ENCODE measurements at regions not wholly inside any gene's neighbourhood (a gene's known extent, or its start where the extent isn't known, plus 50 kb on each side); places are given as distances from the start of the nearest gene placed in this dataset.

DNA sequence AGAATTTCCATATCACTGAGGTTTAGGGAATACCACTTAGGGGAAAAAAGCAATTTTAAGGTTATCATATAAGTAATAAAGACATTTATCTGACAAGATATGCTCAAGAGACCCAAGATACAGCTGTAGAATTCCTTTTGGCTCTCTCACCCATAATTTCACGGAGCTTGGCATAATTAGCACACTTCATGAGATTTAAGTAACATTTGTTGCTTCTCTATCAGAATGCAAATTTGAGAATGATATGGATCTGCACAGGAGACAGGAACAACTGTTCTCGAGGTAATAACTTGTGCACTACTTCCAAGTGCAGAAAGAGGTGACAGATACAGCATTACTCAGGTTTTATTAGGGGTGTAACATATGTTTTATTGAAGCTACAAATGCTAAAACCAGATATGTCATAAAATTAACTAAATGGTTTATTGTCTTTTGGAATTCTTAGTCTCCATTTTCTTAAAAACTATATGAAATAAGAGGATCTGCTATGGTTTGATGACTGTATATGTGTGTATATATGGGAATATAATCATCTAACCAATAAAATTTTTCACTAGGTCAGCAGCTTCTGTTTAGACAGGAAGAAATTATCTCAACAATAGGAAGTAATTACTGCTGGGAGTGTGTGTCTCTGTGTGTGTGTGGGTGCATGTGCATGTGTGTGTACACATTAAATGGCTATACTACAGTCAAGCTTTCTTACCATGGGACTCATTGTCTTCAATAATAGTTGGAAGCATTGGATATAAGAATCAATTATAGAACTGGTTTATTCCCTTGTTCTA lies 401.3 kb downstream of the PCDH17 start:
- Mint-ChIP-seq H3K27ac (ENCODE audit: unreplicated experiment) (no peak overlapping the region), H3K4me1 (ENCODE audit: low read depth, unreplicated experiment) (no peaks in the 10 kb centered on the region), H3K36me3 (ENCODE audit: insufficient read depth, unreplicated experiment) (no peaks in the 10 kb centered on the region), H3K9me3 (ENCODE audit: low read depth, unreplicated experiment) (no peaks in the 10 kb centered on the region), H3K4me3 (ENCODE audit: low read depth, unreplicated experiment) (no peak overlapping the region), H3K27me3 (ENCODE audit: unreplicated experiment) (no peaks in the 10 kb centered on the region)
- intact Hi-C loops (cut with micrococcal nuclease; ENCODE audit: unreplicated experiment): no loop called here
- no TSS peak for BruUV-seq (replicated peaks)
- CTCF ChIA-PET: no interaction called here
- no peak for DNase-seq
- TF ChIP-seq, protein P1, sequence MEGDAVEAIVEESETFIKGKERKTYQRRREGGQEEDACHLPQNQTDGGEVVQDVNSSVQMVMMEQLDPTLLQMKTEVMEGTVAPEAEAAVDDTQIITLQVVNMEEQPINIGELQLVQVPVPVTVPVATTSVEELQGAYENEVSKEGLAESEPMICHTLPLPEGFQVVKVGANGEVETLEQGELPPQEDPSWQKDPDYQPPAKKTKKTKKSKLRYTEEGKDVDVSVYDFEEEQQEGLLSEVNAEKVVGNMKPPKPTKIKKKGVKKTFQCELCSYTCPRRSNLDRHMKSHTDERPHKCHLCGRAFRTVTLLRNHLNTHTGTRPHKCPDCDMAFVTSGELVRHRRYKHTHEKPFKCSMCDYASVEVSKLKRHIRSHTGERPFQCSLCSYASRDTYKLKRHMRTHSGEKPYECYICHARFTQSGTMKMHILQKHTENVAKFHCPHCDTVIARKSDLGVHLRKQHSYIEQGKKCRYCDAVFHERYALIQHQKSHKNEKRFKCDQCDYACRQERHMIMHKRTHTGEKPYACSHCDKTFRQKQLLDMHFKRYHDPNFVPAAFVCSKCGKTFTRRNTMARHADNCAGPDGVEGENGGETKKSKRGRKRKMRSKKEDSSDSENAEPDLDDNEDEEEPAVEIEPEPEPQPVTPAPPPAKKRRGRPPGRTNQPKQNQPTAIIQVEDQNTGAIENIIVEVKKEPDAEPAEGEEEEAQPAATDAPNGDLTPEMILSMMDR (IDR thresholded peaks at IDR 0.05; ENCODE audit: unreplicated experiment): no peak

DNA sequence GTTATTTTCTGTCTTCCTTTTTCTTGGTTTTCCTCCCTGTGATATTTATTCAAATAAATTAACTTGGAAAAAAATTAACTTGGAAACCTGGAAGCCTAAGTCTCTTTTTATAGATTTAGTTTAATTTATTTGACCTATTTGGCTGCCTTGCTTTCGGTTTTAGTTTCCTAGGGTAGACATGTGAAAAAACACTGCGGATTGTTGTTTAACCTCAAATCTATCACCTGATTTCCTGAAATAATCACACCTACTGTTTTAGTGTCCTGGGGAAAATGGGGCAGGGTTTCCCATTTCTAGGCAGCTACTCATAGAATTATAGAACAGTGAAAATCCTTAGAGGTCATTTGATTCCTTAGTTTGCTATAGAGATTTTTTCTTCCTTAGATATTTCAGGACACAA lies 412.4 kb downstream of the PCDH17 start:
- CTCF ChIA-PET: no interaction called here
- Mint-ChIP-seq H3K4me1 (ENCODE audit: low read depth, unreplicated experiment) (no peaks in the 10 kb centered on the region), H3K36me3 (ENCODE audit: insufficient read depth, unreplicated experiment) (no peaks in the 10 kb centered on the region), H3K27ac (ENCODE audit: unreplicated experiment) (no peak overlapping the region), H3K9me3 (ENCODE audit: low read depth, unreplicated experiment) (no peaks in the 10 kb centered on the region), H3K4me3 (ENCODE audit: low read depth, unreplicated experiment) (no peak overlapping the region), H3K27me3 (ENCODE audit: unreplicated experiment) (no peaks in the 10 kb centered on the region)
- BruUV-seq (replicated peaks): no TSS peak
- no peak for DNase-seq
- intact Hi-C loops (cut with micrococcal nuclease; ENCODE audit: unreplicated experiment): no loop called here
- TF ChIP-seq, protein P1 (IDR thresholded peaks at IDR 0.05; ENCODE audit: unreplicated experiment): no peak

DNA sequence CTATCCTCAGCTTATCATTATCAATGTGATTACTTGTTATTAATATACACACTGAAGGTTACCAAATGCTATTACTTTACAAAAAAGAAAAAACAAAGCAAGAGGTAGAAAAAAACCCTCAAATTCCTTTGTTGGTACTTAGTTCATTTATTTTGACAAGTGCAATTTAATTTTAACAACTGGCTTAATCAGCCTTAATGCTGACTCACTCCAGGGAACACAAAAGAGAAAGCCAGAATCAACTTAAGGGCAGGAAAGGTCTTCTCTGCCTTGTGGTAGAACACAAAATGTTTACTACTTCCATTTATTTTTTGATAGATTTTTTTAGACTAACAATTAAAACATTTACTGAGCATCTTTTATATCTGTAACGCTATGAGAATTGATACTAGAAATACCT lies 417.1 kb downstream of the PCDH17 start:
- Mint-ChIP-seq H3K9me3 (ENCODE audit: low read depth, unreplicated experiment) (no peaks in the 10 kb centered on the region), H3K4me1 (ENCODE audit: low read depth, unreplicated experiment) (no peaks in the 10 kb centered on the region), H3K27ac (ENCODE audit: unreplicated experiment) (no peak overlapping the region), H3K4me3 (ENCODE audit: low read depth, unreplicated experiment) (no peak overlapping the region), H3K36me3 (ENCODE audit: insufficient read depth, unreplicated experiment) (no peaks in the 10 kb centered on the region), H3K27me3 (ENCODE audit: unreplicated experiment) (no peaks in the 10 kb centered on the region)
- CTCF ChIA-PET: no interaction called here
- intact Hi-C loops (cut with micrococcal nuclease; ENCODE audit: unreplicated experiment): no loop called here
- no TSS peak for BruUV-seq (replicated peaks)
- TF ChIP-seq, protein P1 (IDR thresholded peaks at IDR 0.05; ENCODE audit: unreplicated experiment): no peak
- DNase-seq: no peak

DNA sequence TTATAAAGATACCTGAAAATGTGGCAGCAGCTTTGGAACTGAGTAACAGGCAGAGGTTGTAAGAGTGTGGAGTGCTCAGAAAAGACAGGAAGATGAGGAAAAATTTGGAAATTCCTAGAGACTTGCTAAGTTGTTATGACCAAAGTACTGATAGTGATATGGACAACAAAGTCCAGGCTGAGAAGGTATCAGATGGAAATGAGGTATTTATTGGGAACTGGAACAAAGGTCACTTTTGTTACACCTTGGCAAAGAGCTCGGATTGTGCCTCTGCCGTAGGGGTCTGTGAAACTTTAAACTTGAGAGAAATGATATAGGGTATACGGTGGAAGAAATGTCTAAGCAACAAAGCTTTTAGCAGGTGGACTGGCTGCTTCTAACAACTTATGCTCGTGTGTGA lies 419.9 kb downstream of the PCDH17 start:
- no peak overlapping the region for H3K4me3 Mint-ChIP-seq (ENCODE audit: low read depth, unreplicated experiment)
- TF ChIP-seq, protein P1 (IDR thresholded peaks at IDR 0.05; ENCODE audit: unreplicated experiment): no peak
- CTCF ChIA-PET: no interaction called here
- intact Hi-C loops (cut with micrococcal nuclease; ENCODE audit: unreplicated experiment): no loop called here
- no peaks in the 10 kb centered on the region for H3K9me3 Mint-ChIP-seq (ENCODE audit: low read depth, unreplicated experiment)
- no peak overlapping the region for H3K27ac Mint-ChIP-seq (ENCODE audit: unreplicated experiment)
- BruUV-seq (replicated peaks): no TSS peak
- no peaks in the 10 kb centered on the region for H3K4me1 Mint-ChIP-seq (ENCODE audit: low read depth, unreplicated experiment)
- H3K27me3 Mint-ChIP-seq (ENCODE audit: unreplicated experiment): no peaks in the 10 kb centered on the region
- DNase-seq: no peak
- H3K36me3 Mint-ChIP-seq (ENCODE audit: insufficient read depth, unreplicated experiment): no peaks in the 10 kb centered on the region
